ENCODE measurements at regions not wholly inside any gene's neighbourhood (a gene's known extent, or its start where the extent isn't known, plus 50 kb on each side); places are given as distances from the start of the nearest gene placed in this dataset.
"Not testable (repeated sequence)": the region's sequence is repeated elsewhere in the genome, so short reads cannot be mapped to it uniquely, and the experiment has no call there.

- Mint-ChIP-seq H3K4me3 (ENCODE audit: unreplicated experiment) (no peak overlapping the region), H3K9me3 (ENCODE audit: unreplicated experiment) (peaks cover 19% of the 10 kb centered on the region), H3K4me1 (ENCODE audit: unreplicated experiment) (no peaks in the 10 kb centered on the region), H3K27me3 (ENCODE audit: unreplicated experiment) (no peaks in the 10 kb centered on the region), H3K27ac (ENCODE audit: unreplicated experiment) (no peak overlapping the region), H3K36me3 (ENCODE audit: unreplicated experiment) (no peaks in the 10 kb centered on the region)
- DNase-seq (ENCODE audit: extremely low spot score, unreplicated experiment): no peak
- no peak for TF ChIP-seq CTCF (IDR thresholded peaks at IDR 0.05)
These were observed 448.3 kb upstream of the NRG3 start for GRCh38 chr10:81426722-81427121.

GRCh38 chr10:81428456-81429134, 446.4 kb upstream of the NRG3 start:
- H3K27ac Mint-ChIP-seq (ENCODE audit: unreplicated experiment): no peak overlapping the region
- no peak overlapping the region for H3K4me3 Mint-ChIP-seq (ENCODE audit: unreplicated experiment)
- H3K36me3 Mint-ChIP-seq (ENCODE audit: unreplicated experiment): no peaks in the 10 kb centered on the region
- TF ChIP-seq CTCF (IDR thresholded peaks at IDR 0.05): no peak
- DNase-seq (ENCODE audit: extremely low spot score, unreplicated experiment): no peak
- H3K9me3 Mint-ChIP-seq (ENCODE audit: unreplicated experiment): peaks cover 19% of the 10 kb centered on the region
- no peaks in the 10 kb centered on the region for H3K4me1 Mint-ChIP-seq (ENCODE audit: unreplicated experiment)
- H3K27me3 Mint-ChIP-seq (ENCODE audit: unreplicated experiment): no peaks in the 10 kb centered on the region

- H3K9me3 Mint-ChIP-seq (ENCODE audit: unreplicated experiment): peaks cover 10% of the 10 kb centered on the region
These were observed 435.5 kb upstream of the NRG3 start for GRCh38 chr10:81439445-81439844.

GRCh38 chr10:81441624-81442023, 433.4 kb upstream of the NRG3 start:
- H3K27ac Mint-ChIP-seq (ENCODE audit: unreplicated experiment); H3K4me3 Mint-ChIP-seq (ENCODE audit: unreplicated experiment); H3K36me3 Mint-ChIP-seq (ENCODE audit: unreplicated experiment); H3K27me3 Mint-ChIP-seq (ENCODE audit: unreplicated experiment); DNase-seq (ENCODE audit: extremely low spot score, unreplicated experiment); H3K4me1 Mint-ChIP-seq (ENCODE audit: unreplicated experiment): not testable (repeated sequence)
- H3K9me3 Mint-ChIP-seq (ENCODE audit: unreplicated experiment): peaks cover 13% of the 10 kb centered on the region

More at GRCh38 chr10:81439445-81439844, 435.5 kb upstream of the NRG3 start:
- H3K4me3 Mint-ChIP-seq (ENCODE audit: unreplicated experiment): no peak overlapping the region
- H3K4me1 Mint-ChIP-seq (ENCODE audit: unreplicated experiment): no peaks in the 10 kb centered on the region
- no peak for TF ChIP-seq CTCF (IDR thresholded peaks at IDR 0.05)
- no peaks in the 10 kb centered on the region for H3K36me3 Mint-ChIP-seq (ENCODE audit: unreplicated experiment)
- DNase-seq (ENCODE audit: extremely low spot score, unreplicated experiment): no peak
- no peaks in the 10 kb centered on the region for H3K27me3 Mint-ChIP-seq (ENCODE audit: unreplicated experiment)
- no peak overlapping the region for H3K27ac Mint-ChIP-seq (ENCODE audit: unreplicated experiment)

- no peaks in the 10 kb centered on the region for H3K4me1 Mint-ChIP-seq (ENCODE audit: unreplicated experiment)
- H3K9me3 Mint-ChIP-seq (ENCODE audit: unreplicated experiment): peaks cover 9% of the 10 kb centered on the region
- no peak overlapping the region for H3K4me3 Mint-ChIP-seq (ENCODE audit: unreplicated experiment)
- H3K27me3 Mint-ChIP-seq (ENCODE audit: unreplicated experiment): no peaks in the 10 kb centered on the region
- H3K36me3 Mint-ChIP-seq (ENCODE audit: unreplicated experiment): no peaks in the 10 kb centered on the region
- no peak for DNase-seq (ENCODE audit: extremely low spot score, unreplicated experiment)
- no peak overlapping the region for H3K27ac Mint-ChIP-seq (ENCODE audit: unreplicated experiment)
- TF ChIP-seq CTCF (IDR thresholded peaks at IDR 0.05): no peak
These were observed 430.6 kb upstream of the NRG3 start for GRCh38 chr10:81444242-81444929.

Measured in osteocyte (in vitro differentiated cells).